Prostate gland (tissue), 2 donors: ENCODE measurements at regions not wholly inside any gene's neighbourhood (a gene's known extent, or its start where the extent isn't known, plus 50 kb on each side); places are given as distances from the start of the nearest gene placed in this dataset.

Experiments used
- CTCF ChIP-seq, 4 experiments: fragments of 200-600 bp in 2 of 4; fragments of 450-650 bp in 2 of 4; sonication (generic) in 2 of 4; IDR thresholded peaks; 1 replicate in 3 of 4; 2 replicates in 1 of 4; pipeline ENCODE4 v1.5.1; 2016 to 2019; ENCODE audit warnings: antibody characterized with exemption in 4 of 4, mild to moderate bottlenecking in 2 of 4, moderate library complexity in 2 of 4
- POLR2A ChIP-seq: fragments of 450-650 bp; IDR thresholded peaks from one replicate; pipeline ENCODE4 v1.6.1; 2016; ENCODE audit warnings: antibody characterized with exemption, mild to moderate bottlenecking

- TF ChIP-seq CTCF (IDR thresholded peaks at IDR 0.05) = no peak
- TF ChIP-seq POLR2A = no peak
Measured at GRCh38 chr13:99120751-99121150, 79.9 kb upstream of the UBAC2 start.
